ENCODE measurements at regions not wholly inside any gene's neighbourhood (a gene's known extent, or its start where the extent isn't known, plus 50 kb on each side); places are given as distances from the start of the nearest gene placed in this dataset.

- H3K36me3 ChIP-seq (ENCODE audit: insufficient read depth, low read length) = no peaks in the 10 kb centered on the region
- no peak overlapping the region for H3K9ac ChIP-seq (ENCODE audit: insufficient read length)
- H3K9me3 ChIP-seq (ENCODE audit: low read depth, low read length) = no peaks in the 10 kb centered on the region
- DNase-seq (ENCODE audit: low read depth, low spot score) = no peak
- H3K4me3 ChIP-seq = no peak overlapping the region
- no peak for TF ChIP-seq FOXP2 (optimal IDR thresholded peaks at IDR 0.05; ENCODE audit: control extremely low read depth, extremely low read length, insufficient read depth)
- TF ChIP-seq POLR2AphosphoS5 (IDR thresholded peaks at IDR 0.05; ENCODE audit: borderline replicate concordance, low read depth, low read length) = no peak
- no peak for TF ChIP-seq EZH2 (IDR thresholded peaks at IDR 0.05)
- H3K27ac ChIP-seq = no peak overlapping the region
Measured at GRCh38 chr5:115381911-115382662, 85.6 kb upstream of the CCDC112 start.

GRCh38 chr5:115379622-115380344 is 83.3 kb upstream of the CCDC112 start:
- Histone ChIP-seq H3K36me3 (ENCODE audit: insufficient read depth, low read length) (no peaks in the 10 kb centered on the region), H3K9me3 (ENCODE audit: low read depth, low read length) (no peaks in the 10 kb centered on the region), H3K4me3 (no peak overlapping the region), H3K9ac (ENCODE audit: insufficient read length) (no peak overlapping the region), H3K27ac (no peak overlapping the region)
- no peak for DNase-seq (ENCODE audit: low read depth, low spot score)
- no peak for TF ChIP-seq FOXP2 (optimal IDR thresholded peaks at IDR 0.05; ENCODE audit: control extremely low read depth, extremely low read length, insufficient read depth)
- no peak for TF ChIP-seq EZH2 (IDR thresholded peaks at IDR 0.05)
- no peak for TF ChIP-seq POLR2AphosphoS5 (IDR thresholded peaks at IDR 0.05; ENCODE audit: borderline replicate concordance, low read depth, low read length)

GRCh38 chr5:115378754-115379153 is 82.3 kb upstream of the CCDC112 start:
- Histone ChIP-seq H3K4me3 (no peak overlapping the region), H3K9ac (ENCODE audit: insufficient read length) (no peak overlapping the region), H3K27ac (no peak overlapping the region), H3K36me3 (ENCODE audit: insufficient read depth, low read length) (no peaks in the 10 kb centered on the region), H3K9me3 (ENCODE audit: low read depth, low read length) (no peaks in the 10 kb centered on the region)
- TF ChIP-seq EZH2 (IDR thresholded peaks at IDR 0.05) (no peak), FOXP2 (optimal IDR thresholded peaks at IDR 0.05; ENCODE audit: control extremely low read depth, extremely low read length, insufficient read depth) (no peak), POLR2AphosphoS5 (IDR thresholded peaks at IDR 0.05; ENCODE audit: borderline replicate concordance, low read depth, low read length) (no peak)
- no peak for DNase-seq (ENCODE audit: low read depth, low spot score)

- no peak overlapping the region for H3K9ac ChIP-seq (ENCODE audit: insufficient read length)
- TF ChIP-seq FOXP2 (optimal IDR thresholded peaks at IDR 0.05; ENCODE audit: control extremely low read depth, extremely low read length, insufficient read depth) (no peak), POLR2AphosphoS5 (IDR thresholded peaks at IDR 0.05; ENCODE audit: borderline replicate concordance, low read depth, low read length) (no peak), EZH2 (IDR thresholded peaks at IDR 0.05) (no peak)
- no peak overlapping the region for H3K27ac ChIP-seq
- no peak overlapping the region for H3K4me3 ChIP-seq
- H3K9me3 ChIP-seq (ENCODE audit: low read depth, low read length) = no peaks in the 10 kb centered on the region
- no peak for DNase-seq (ENCODE audit: low read depth, low spot score)
- no peaks in the 10 kb centered on the region for H3K36me3 ChIP-seq (ENCODE audit: insufficient read depth, low read length)
Measured at GRCh38 chr5:115377468-115378217, 81.2 kb upstream of the CCDC112 start.

- Histone ChIP-seq H3K4me3 (no peak overlapping the region), H3K9me3 (ENCODE audit: low read depth, low read length) (no peaks in the 10 kb centered on the region), H3K9ac (ENCODE audit: insufficient read length) (no peak overlapping the region), H3K27ac (no peak overlapping the region), H3K36me3 (ENCODE audit: insufficient read depth, low read length) (no peaks in the 10 kb centered on the region)
- no peak for DNase-seq (ENCODE audit: low read depth, low spot score)
- TF ChIP-seq FOXP2 (optimal IDR thresholded peaks at IDR 0.05; ENCODE audit: control extremely low read depth, extremely low read length, insufficient read depth) (no peak), POLR2AphosphoS5 (IDR thresholded peaks at IDR 0.05; ENCODE audit: borderline replicate concordance, low read depth, low read length) (no peak), EZH2 (IDR thresholded peaks at IDR 0.05) (no peak)
Measured at GRCh38 chr5:115375893-115376292, 79.4 kb upstream of the CCDC112 start.

- Histone ChIP-seq H3K9ac (ENCODE audit: insufficient read length) (no peak overlapping the region), H3K27ac (no peak overlapping the region), H3K36me3 (ENCODE audit: insufficient read depth, low read length) (no peaks in the 10 kb centered on the region), H3K9me3 (ENCODE audit: low read depth, low read length) (no peaks in the 10 kb centered on the region), H3K4me3 (no peak overlapping the region)
- TF ChIP-seq FOXP2 (optimal IDR thresholded peaks at IDR 0.05; ENCODE audit: control extremely low read depth, extremely low read length, insufficient read depth) (no peak), POLR2AphosphoS5 (IDR thresholded peaks at IDR 0.05; ENCODE audit: borderline replicate concordance, low read depth, low read length) (no peak), EZH2 (IDR thresholded peaks at IDR 0.05) (no peak)
- DNase-seq (ENCODE audit: low read depth, low spot score) = no peak
Measured at GRCh38 chr5:115374057-115374775, 77.8 kb upstream of the CCDC112 start.

GRCh38 chr5:115372146-115372545 is 75.7 kb upstream of the CCDC112 start:
- H3K36me3 ChIP-seq (ENCODE audit: insufficient read depth, low read length) = no peaks in the 10 kb centered on the region
- TF ChIP-seq POLR2AphosphoS5 (IDR thresholded peaks at IDR 0.05; ENCODE audit: borderline replicate concordance, low read depth, low read length) = no peak
- TF ChIP-seq EZH2 (IDR thresholded peaks at IDR 0.05) = no peak
- no peak for TF ChIP-seq FOXP2 (optimal IDR thresholded peaks at IDR 0.05; ENCODE audit: control extremely low read depth, extremely low read length, insufficient read depth)
- no peak overlapping the region for H3K9ac ChIP-seq (ENCODE audit: insufficient read length)
- DNase-seq (ENCODE audit: low read depth, low spot score) = no peak
- no peaks in the 10 kb centered on the region for H3K9me3 ChIP-seq (ENCODE audit: low read depth, low read length)
- no peak overlapping the region for H3K27ac ChIP-seq
- H3K4me3 ChIP-seq = no peak overlapping the region
